ENCODE measurements at regions not wholly inside any gene's neighbourhood (a gene's known extent, or its start where the extent isn't known, plus 50 kb on each side); places are given as distances from the start of the nearest gene placed in this dataset.

GRCh38 chr7:156493942-156494341, 146.6 kb upstream of the RNF32 start:
- DNase-seq (no peak), ATAC-seq (no peak)
- intact Hi-C loops (cut with micrococcal nuclease) = no loop called here

GRCh38 chr7:156492170-156492569, 148.4 kb upstream of the RNF32 start:
- no peak for DNase-seq
- ATAC-seq = no peak
- intact Hi-C loops (cut with micrococcal nuclease) = no loop called here

- ATAC-seq (no peak), DNase-seq (no peak)
- intact Hi-C loops (cut with micrococcal nuclease) = no loop called here
Measured at GRCh38 chr7:156491435-156491834, 149.1 kb upstream of the RNF32 start.

GRCh38 chr7:156490021-156490800, 150.4 kb upstream of the RNF32 start:
- DNase-seq = no peak

GRCh38 chr7:156487811-156488533, 152.6 kb upstream of the RNF32 start:
- intact Hi-C loops (cut with micrococcal nuclease) = no loop called here
- no peak for ATAC-seq

More at GRCh38 chr7:156490021-156490800, 150.4 kb upstream of the RNF32 start:
- intact Hi-C loops (cut with micrococcal nuclease) = no loop called here
- no peak for ATAC-seq

GRCh38 chr7:156480671-156481070, 159.9 kb upstream of the RNF32 start:
- intact Hi-C loops (cut with micrococcal nuclease) = no loop called here
- DNase-seq = no peak
- no peak for ATAC-seq

More at GRCh38 chr7:156487811-156488533, 152.6 kb upstream of the RNF32 start:
- no peak for DNase-seq

- ATAC-seq (no peak), DNase-seq (no peak)
- intact Hi-C loops (cut with micrococcal nuclease) = no loop called here
Measured at GRCh38 chr7:156479596-156479995, 161.0 kb upstream of the RNF32 start.

- intact Hi-C loops (cut with micrococcal nuclease) = no loop called here
- no peak for DNase-seq
- no peak for ATAC-seq
Measured at GRCh38 chr7:156478486-156478885, 162.1 kb upstream of the RNF32 start.

- intact Hi-C loops (cut with micrococcal nuclease) = no loop called here
- DNase-seq (no peak), ATAC-seq (no peak)
Measured at GRCh38 chr7:156475666-156476065, 164.9 kb upstream of the RNF32 start.

- ATAC-seq (no peak), DNase-seq (no peak)
- intact Hi-C loops (cut with micrococcal nuclease) = no loop called here
Measured at GRCh38 chr7:156475179-156475578, 165.4 kb upstream of the RNF32 start.

- no peak for ATAC-seq
- DNase-seq = no peak
- intact Hi-C loops (cut with micrococcal nuclease) = no loop called here
Measured at GRCh38 chr7:156474241-156474743, 166.3 kb upstream of the RNF32 start.

- intact Hi-C loops (cut with micrococcal nuclease) = no loop called here
- DNase-seq (peak; percentile 40), ATAC-seq (no peak)
Measured at GRCh38 chr7:156473476-156474240, 166.9 kb upstream of the RNF32 start.

- intact Hi-C loops (cut with micrococcal nuclease) = no loop called here
- ATAC-seq (no peak), DNase-seq (no peak)
Measured at GRCh38 chr7:156472267-156472666, 168.3 kb upstream of the RNF32 start.

GRCh38 chr7:156470399-156471320, 169.9 kb upstream of the RNF32 start:
- no peak for ATAC-seq
- DNase-seq = no peak
- intact Hi-C loops (cut with micrococcal nuclease) = no loop called here

- DNase-seq (no peak), ATAC-seq (no peak)
- intact Hi-C loops (cut with micrococcal nuclease) = no loop called here
Measured at GRCh38 chr7:156466955-156467625, 173.5 kb upstream of the RNF32 start.

GRCh38 chr7:156466272-156466671, 174.3 kb upstream of the RNF32 start:
- DNase-seq (no peak), ATAC-seq (no peak)
- intact Hi-C loops (cut with micrococcal nuclease) = no loop called here

GRCh38 chr7:156465186-156465585, 175.4 kb upstream of the RNF32 start:
- intact Hi-C loops (cut with micrococcal nuclease) = no loop called here
- DNase-seq = no peak
- no peak for ATAC-seq

GRCh38 chr7:156464339-156464738, 176.2 kb upstream of the RNF32 start:
- ATAC-seq (no peak), DNase-seq (no peak)
- intact Hi-C loops (cut with micrococcal nuclease) = no loop called here

All from left ventricle myocardium superior (tissue), 1 donor.